ENCODE measurements at regions not wholly inside any gene's neighbourhood (a gene's known extent, or its start where the extent isn't known, plus 50 kb on each side); places are given as distances from the start of the nearest gene placed in this dataset.
"Not testable (repeated sequence)": the region's sequence is repeated elsewhere in the genome, so short reads cannot be mapped to it uniquely, and the experiment has no call there.

- no peak for DNase-seq
These were observed 854.3 kb downstream of the CDH8 start for GRCh38 chr16:61181982-61182381.

- DNase-seq, result no peak
These were observed 856.7 kb downstream of the CDH8 start for GRCh38 chr16:61179561-61179960.

GRCh38 chr16:61165797-61166196, 870.4 kb downstream of the CDH8 start:
- no peak for DNase-seq

- DNase-seq, result no peak
These were observed 885.9 kb downstream of the CDH8 start for GRCh38 chr16:61150351-61150750.

- no peak for DNase-seq
These were observed 886.5 kb downstream of the CDH8 start for GRCh38 chr16:61149709-61150108.

- DNase-seq, result no peak
These were observed 887.3 kb downstream of the CDH8 start for GRCh38 chr16:61148930-61149329.

GRCh38 chr16:61146429-61146828, 889.8 kb downstream of the CDH8 start:
- no peak for DNase-seq

- no peak for DNase-seq
These were observed 904.8 kb downstream of the CDH8 start for GRCh38 chr16:61131447-61131846.

GRCh38 chr16:61128545-61129323, 907.5 kb downstream of the CDH8 start:
- no peak for DNase-seq

GRCh38 chr16:61105544-61105943, 930.7 kb downstream of the CDH8 start:
- no peak for DNase-seq

GRCh38 chr16:61098505-61098904, 937.7 kb downstream of the CDH8 start:
- DNase-seq, result no peak

- not testable (repeated sequence) for DNase-seq
These were observed 944.9 kb downstream of the CDH8 start for GRCh38 chr16:61091300-61091699.

- no peak for DNase-seq
These were observed 952.5 kb downstream of the CDH8 start for GRCh38 chr16:61083711-61084110.

GRCh38 chr16:61074324-61074723, 961.9 kb downstream of the CDH8 start:
- DNase-seq, result no peak

- no peak for DNase-seq
These were observed 978.6 kb downstream of the CDH8 start for GRCh38 chr16:61057635-61058034.

- DNase-seq, result no peak
These were observed 985.7 kb downstream of the CDH8 start for GRCh38 chr16:61050547-61050946.

GRCh38 chr16:61045931-61046330, 990.3 kb downstream of the CDH8 start:
- no peak for DNase-seq

GRCh38 chr16:61042737-61043136, 993.5 kb downstream of the CDH8 start:
- DNase-seq, result peak; percentile 34

- no peak for DNase-seq
These were observed 1005.6 kb downstream of the CDH8 start for GRCh38 chr16:61030616-61031015.

GRCh38 chr16:61024180-61024900, 1011.9 kb downstream of the CDH8 start:
- no peak for DNase-seq

- DNase-seq, result no peak
These were observed 1021.4 kb downstream of the CDH8 start for GRCh38 chr16:61014869-61015268.

- no peak for DNase-seq
These were observed 1028.5 kb downstream of the CDH8 start for GRCh38 chr16:61007694-61008093.

- no peak for DNase-seq
These were observed 1030.3 kb downstream of the CDH8 start for GRCh38 chr16:61005952-61006351.
